ENCODE measurements at regions not wholly inside any gene's neighbourhood (a gene's known extent, or its start where the extent isn't known, plus 50 kb on each side); places are given as distances from the start of the nearest gene placed in this dataset.
"Not testable (repeated sequence)": the region's sequence is repeated elsewhere in the genome, so short reads cannot be mapped to it uniquely, and the experiment has no call there.

- TF ChIP-seq CTCF (IDR thresholded peaks at IDR 0.05); RAD21 (IDR thresholded peaks at IDR 0.05; ENCODE audit: low read length); JUND (IDR thresholded peaks at IDR 0.05); MEF2A (IDR thresholded peaks at IDR 0.05; ENCODE audit: borderline replicate concordance, low read depth): not testable (repeated sequence)
Observed at GRCh38 chrX:85723025-85723424, 324.3 kb downstream of the CHM start.
